ENCODE measurements at regions not wholly inside any gene's neighbourhood (a gene's known extent, or its start where the extent isn't known, plus 50 kb on each side); places are given as distances from the start of the nearest gene placed in this dataset.

GRCh38 chr12:90061809-90062208, 353.2 kb upstream of the ATP2B1 start:
- no peak overlapping the region for H3K4me3 ChIP-seq (ENCODE audit: low read length)
- H3K9ac ChIP-seq (ENCODE audit: low read depth, low read length) = no peak overlapping the region
- H3K36me3 ChIP-seq (ENCODE audit: insufficient read depth, low read depth, low read length) = no peaks in the 10 kb centered on the region
- H3K9me3 ChIP-seq (ENCODE audit: insufficient read depth, low read depth, low read length) = no peaks in the 10 kb centered on the region
- H3K27me3 ChIP-seq (ENCODE audit: insufficient read depth, low read length) = no peaks in the 10 kb centered on the region
- peaks cover 4% of the 10 kb centered on the region; the same call in 1 of the 2 replicates for H3K4me1 ChIP-seq (ENCODE audit: insufficient read depth, low read length)
- no peak overlapping the region for H3K27ac ChIP-seq (ENCODE audit: low read length)

DNA sequence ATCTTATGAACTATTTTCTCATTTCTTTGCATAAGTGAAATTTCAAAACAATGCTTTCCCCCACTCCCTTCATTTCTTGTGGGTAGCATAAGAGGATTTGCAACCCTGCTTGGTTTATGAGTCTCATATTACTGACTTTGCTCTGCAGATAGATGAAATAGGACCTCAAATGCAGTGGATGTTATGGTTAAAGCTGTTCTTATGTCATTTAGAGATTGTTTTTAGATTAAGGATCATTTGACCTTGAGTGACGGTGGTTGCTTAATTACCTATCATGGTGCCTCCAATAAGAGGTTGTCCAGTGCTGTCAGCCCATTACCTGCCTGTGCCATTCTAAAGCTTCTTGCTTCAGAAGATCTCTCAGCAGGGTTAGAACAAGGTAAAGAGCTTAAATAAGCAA, 351.4 kb upstream of the ATP2B1 start:
- H3K36me3 ChIP-seq (ENCODE audit: insufficient read depth, low read depth, low read length) = no peaks in the 10 kb centered on the region
- no peak overlapping the region for H3K9ac ChIP-seq (ENCODE audit: low read depth, low read length)
- no peak overlapping the region for H3K27ac ChIP-seq (ENCODE audit: low read length)
- H3K9me3 ChIP-seq (ENCODE audit: insufficient read depth, low read depth, low read length) = no peaks in the 10 kb centered on the region
- H3K27me3 ChIP-seq (ENCODE audit: insufficient read depth, low read length) = no peaks in the 10 kb centered on the region
- no peak overlapping the region for H3K4me3 ChIP-seq (ENCODE audit: low read length)
- peaks cover 4% of the 10 kb centered on the region; the same call in 1 of the 2 replicates for H3K4me1 ChIP-seq (ENCODE audit: insufficient read depth, low read length)

- H3K4me3 ChIP-seq (ENCODE audit: low read length) = no peak overlapping the region
- no peak overlapping the region for H3K9ac ChIP-seq (ENCODE audit: low read depth, low read length)
- no peaks in the 10 kb centered on the region for H3K36me3 ChIP-seq (ENCODE audit: insufficient read depth, low read depth, low read length)
- H3K9me3 ChIP-seq (ENCODE audit: insufficient read depth, low read depth, low read length) = no peaks in the 10 kb centered on the region
- H3K4me1 ChIP-seq (ENCODE audit: insufficient read depth, low read length) = peaks cover 4% of the 10 kb centered on the region; the same call in 1 of the 2 replicates
- H3K27me3 ChIP-seq (ENCODE audit: insufficient read depth, low read length) = no peaks in the 10 kb centered on the region
- H3K27ac ChIP-seq (ENCODE audit: low read length) = no peak overlapping the region
Measured at GRCh38 chr12:90058704-90059103, 350.1 kb upstream of the ATP2B1 start.

DNA sequence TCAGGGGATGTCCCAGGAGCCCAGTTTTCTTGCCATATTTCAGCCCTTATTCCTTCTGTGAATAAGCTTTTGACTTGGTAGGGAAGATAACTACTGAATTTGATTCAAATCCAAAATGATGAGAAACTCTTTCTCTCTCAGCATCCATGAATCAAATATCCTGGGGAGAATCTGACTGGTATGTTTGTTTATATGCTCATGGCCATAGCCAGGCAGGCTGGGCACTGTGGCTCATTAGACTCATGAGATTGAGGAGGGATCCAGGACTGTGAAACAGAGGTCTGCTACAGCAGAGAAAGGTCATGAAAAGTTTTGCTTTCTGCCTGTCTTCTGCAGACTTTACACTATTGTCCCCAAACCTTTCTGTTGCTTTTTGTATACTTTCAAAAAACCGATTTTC, 346.4 kb upstream of the ATP2B1 start:
- peaks cover 4% of the 10 kb centered on the region; the same call in 1 of the 2 replicates for H3K4me1 ChIP-seq (ENCODE audit: insufficient read depth, low read length)
- H3K27ac ChIP-seq (ENCODE audit: low read length) = no peak overlapping the region
- H3K4me3 ChIP-seq (ENCODE audit: low read length) = no peak overlapping the region
- H3K9me3 ChIP-seq (ENCODE audit: insufficient read depth, low read depth, low read length) = no peaks in the 10 kb centered on the region
- H3K27me3 ChIP-seq (ENCODE audit: insufficient read depth, low read length) = no peaks in the 10 kb centered on the region
- no peak overlapping the region for H3K9ac ChIP-seq (ENCODE audit: low read depth, low read length)
- no peaks in the 10 kb centered on the region for H3K36me3 ChIP-seq (ENCODE audit: insufficient read depth, low read depth, low read length)

DNA sequence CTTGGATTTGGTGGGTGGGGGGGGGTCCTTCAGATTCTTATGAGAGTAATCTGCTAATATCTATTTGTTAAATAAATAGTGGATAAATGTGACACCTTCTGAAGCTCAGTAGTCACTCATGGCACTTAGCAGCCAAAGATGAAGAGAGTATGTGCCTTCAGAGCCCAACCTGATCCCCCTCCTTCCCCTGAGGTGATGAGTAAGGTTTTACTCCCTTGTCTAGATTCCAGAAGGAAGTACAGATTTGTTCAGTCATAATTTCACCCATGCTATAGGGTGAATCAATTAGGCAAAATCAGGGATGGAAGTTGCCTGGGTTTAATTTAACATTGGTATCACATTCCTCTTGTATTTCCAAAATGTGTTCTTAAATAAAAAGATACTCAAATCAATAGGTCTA, 340.3 kb upstream of the ATP2B1 start:
- Histone ChIP-seq H3K27ac (ENCODE audit: low read length) (no peak overlapping the region), H3K4me1 (ENCODE audit: insufficient read depth, low read length) (no peaks in the 10 kb centered on the region), H3K27me3 (ENCODE audit: insufficient read depth, low read length) (no peaks in the 10 kb centered on the region), H3K9ac (ENCODE audit: low read depth, low read length) (no peak overlapping the region), H3K9me3 (ENCODE audit: insufficient read depth, low read depth, low read length) (no peaks in the 10 kb centered on the region), H3K36me3 (ENCODE audit: insufficient read depth, low read depth, low read length) (no peaks in the 10 kb centered on the region), H3K4me3 (ENCODE audit: low read length) (no peak overlapping the region)

GRCh38 chr12:90045559-90045958, 336.9 kb upstream of the ATP2B1 start:
- no peak overlapping the region for H3K9ac ChIP-seq (ENCODE audit: low read depth, low read length)
- H3K9me3 ChIP-seq (ENCODE audit: insufficient read depth, low read depth, low read length) = no peaks in the 10 kb centered on the region
- H3K4me1 ChIP-seq (ENCODE audit: insufficient read depth, low read length) = no peaks in the 10 kb centered on the region
- no peak overlapping the region for H3K27ac ChIP-seq (ENCODE audit: low read length)
- H3K27me3 ChIP-seq (ENCODE audit: insufficient read depth, low read length) = no peaks in the 10 kb centered on the region
- no peaks in the 10 kb centered on the region for H3K36me3 ChIP-seq (ENCODE audit: insufficient read depth, low read depth, low read length)
- H3K4me3 ChIP-seq (ENCODE audit: low read length) = no peak overlapping the region

GRCh38 chr12:90044069-90044468, 335.4 kb upstream of the ATP2B1 start:
- no peaks in the 10 kb centered on the region for H3K36me3 ChIP-seq (ENCODE audit: insufficient read depth, low read depth, low read length)
- no peaks in the 10 kb centered on the region for H3K9me3 ChIP-seq (ENCODE audit: insufficient read depth, low read depth, low read length)
- no peak overlapping the region for H3K4me3 ChIP-seq (ENCODE audit: low read length)
- H3K27ac ChIP-seq (ENCODE audit: low read length) = no peak overlapping the region
- no peak overlapping the region for H3K9ac ChIP-seq (ENCODE audit: low read depth, low read length)
- no peaks in the 10 kb centered on the region for H3K4me1 ChIP-seq (ENCODE audit: insufficient read depth, low read length)
- no peaks in the 10 kb centered on the region for H3K27me3 ChIP-seq (ENCODE audit: insufficient read depth, low read length)

DNA sequence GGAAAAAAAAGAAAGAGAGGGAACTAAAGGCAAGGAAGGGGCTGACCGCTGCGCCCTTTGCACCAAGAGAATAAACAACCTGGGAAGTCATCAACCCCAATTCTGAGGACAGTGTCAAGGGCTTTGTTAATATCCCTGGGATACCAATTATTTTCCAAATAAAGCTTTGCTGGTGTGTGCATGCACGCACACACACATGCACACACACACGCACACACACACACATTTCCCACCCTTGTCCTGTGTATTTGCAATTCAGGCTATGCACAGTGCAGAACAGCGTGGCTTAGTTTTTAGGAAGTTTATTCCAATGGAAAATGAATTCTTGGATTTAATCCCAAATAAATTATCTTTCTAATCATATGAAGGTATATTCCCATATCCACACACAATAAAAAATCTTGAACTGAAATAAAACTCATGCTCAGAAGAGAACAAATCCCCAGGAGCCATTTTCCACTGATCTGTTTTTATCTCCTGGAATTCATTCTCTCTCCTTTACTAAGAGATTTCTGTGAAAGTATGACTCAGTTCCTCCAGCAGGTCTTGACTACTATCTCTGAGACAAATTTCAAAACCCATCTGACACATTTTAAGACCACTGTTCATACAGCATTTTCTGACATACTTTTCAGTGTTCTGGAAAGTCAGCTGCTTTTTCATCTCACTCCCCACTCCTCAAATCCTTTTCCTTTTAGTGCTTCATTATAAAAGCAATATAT, 334.4 kb upstream of the ATP2B1 start:
- Histone ChIP-seq H3K36me3 (ENCODE audit: insufficient read depth, low read depth, low read length) (no peaks in the 10 kb centered on the region), H3K9ac (ENCODE audit: low read depth, low read length) (no peak overlapping the region), H3K27ac (ENCODE audit: low read length) (no peak overlapping the region), H3K9me3 (ENCODE audit: insufficient read depth, low read depth, low read length) (no peaks in the 10 kb centered on the region), H3K27me3 (ENCODE audit: insufficient read depth, low read length) (no peaks in the 10 kb centered on the region), H3K4me1 (ENCODE audit: insufficient read depth, low read length) (no peaks in the 10 kb centered on the region), H3K4me3 (ENCODE audit: low read length) (no peak overlapping the region)

- no peak overlapping the region for H3K9ac ChIP-seq (ENCODE audit: low read depth, low read length)
- H3K27me3 ChIP-seq (ENCODE audit: insufficient read depth, low read length) = no peaks in the 10 kb centered on the region
- no peak overlapping the region for H3K4me3 ChIP-seq (ENCODE audit: low read length)
- H3K4me1 ChIP-seq (ENCODE audit: insufficient read depth, low read length) = no peaks in the 10 kb centered on the region
- no peaks in the 10 kb centered on the region for H3K36me3 ChIP-seq (ENCODE audit: insufficient read depth, low read depth, low read length)
- no peak overlapping the region for H3K27ac ChIP-seq (ENCODE audit: low read length)
- H3K9me3 ChIP-seq (ENCODE audit: insufficient read depth, low read depth, low read length) = no peaks in the 10 kb centered on the region
Measured at GRCh38 chr12:90038289-90038688, 329.7 kb upstream of the ATP2B1 start.

GRCh38 chr12:90037740-90038139, 329.1 kb upstream of the ATP2B1 start:
- Histone ChIP-seq H3K9me3 (ENCODE audit: insufficient read depth, low read depth, low read length) (no peaks in the 10 kb centered on the region), H3K27ac (ENCODE audit: low read length) (no peak overlapping the region), H3K4me1 (ENCODE audit: insufficient read depth, low read length) (no peaks in the 10 kb centered on the region), H3K9ac (ENCODE audit: low read depth, low read length) (no peak overlapping the region), H3K27me3 (ENCODE audit: insufficient read depth, low read length) (no peaks in the 10 kb centered on the region), H3K36me3 (ENCODE audit: insufficient read depth, low read depth, low read length) (no peaks in the 10 kb centered on the region), H3K4me3 (ENCODE audit: low read length) (no peak overlapping the region)

GRCh38 chr12:90036637-90037036, 328.0 kb upstream of the ATP2B1 start:
- no peaks in the 10 kb centered on the region for H3K36me3 ChIP-seq (ENCODE audit: insufficient read depth, low read depth, low read length)
- H3K4me1 ChIP-seq (ENCODE audit: insufficient read depth, low read length) = no peaks in the 10 kb centered on the region
- no peak overlapping the region for H3K4me3 ChIP-seq (ENCODE audit: low read length)
- H3K9ac ChIP-seq (ENCODE audit: low read depth, low read length) = no peak overlapping the region
- H3K9me3 ChIP-seq (ENCODE audit: insufficient read depth, low read depth, low read length) = no peaks in the 10 kb centered on the region
- H3K27me3 ChIP-seq (ENCODE audit: insufficient read depth, low read length) = no peaks in the 10 kb centered on the region
- no peak overlapping the region for H3K27ac ChIP-seq (ENCODE audit: low read length)

DNA sequence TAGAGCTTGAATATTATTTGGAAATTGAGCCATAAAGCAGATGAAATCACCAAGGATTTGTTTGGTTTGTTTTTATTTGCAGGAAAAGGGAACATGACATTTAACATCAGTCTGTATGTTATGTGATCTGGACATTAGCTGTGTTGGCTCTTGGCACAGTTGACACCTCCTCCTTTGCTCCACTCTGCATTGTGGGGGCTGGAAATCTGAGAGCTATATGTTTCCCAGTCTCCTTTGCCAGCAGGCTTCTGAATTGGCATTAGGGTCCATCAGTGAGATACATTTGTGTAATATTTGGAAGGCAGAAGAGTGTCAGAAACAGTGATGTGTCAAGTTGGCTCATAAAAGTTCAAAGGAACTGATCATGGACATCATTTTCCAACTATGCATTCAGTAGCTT, 322.1 kb upstream of the ATP2B1 start:
- Histone ChIP-seq H3K27ac (ENCODE audit: low read length) (no peak overlapping the region), H3K4me1 (ENCODE audit: insufficient read depth, low read length) (no peaks in the 10 kb centered on the region), H3K27me3 (ENCODE audit: insufficient read depth, low read length) (no peaks in the 10 kb centered on the region), H3K4me3 (ENCODE audit: low read length) (no peak overlapping the region), H3K36me3 (ENCODE audit: insufficient read depth, low read depth, low read length) (no peaks in the 10 kb centered on the region), H3K9ac (ENCODE audit: low read depth, low read length) (no peak overlapping the region), H3K9me3 (ENCODE audit: insufficient read depth, low read depth, low read length) (no peaks in the 10 kb centered on the region)
